ENCODE measurements at regions not wholly inside any gene's neighbourhood (a gene's known extent, or its start where the extent isn't known, plus 50 kb on each side); places are given as distances from the start of the nearest gene placed in this dataset.

- Histone ChIP-seq H3K9me3 (no peaks in the 10 kb centered on the region), H3K27me3 (no peaks in the 10 kb centered on the region), H3K27ac (no peak overlapping the region), H3K4me1 (ENCODE audit: insufficient read depth) (no peaks in the 10 kb centered on the region), H3K36me3 (no peaks in the 10 kb centered on the region), H3K4me3 (no peak overlapping the region)
- TF ChIP-seq POLR2A (IDR thresholded peaks at IDR 0.05) (no peak), CTCF (IDR thresholded peaks at IDR 0.05) (no peak)
- no peak for DNase-seq
- WGBS, 3 donors, result 7 to 10% (median 9%) methylated on average over 2 of the region's 2 CpGs
- intact Hi-C loops (cut with DNase I), result no loop called here
Observed at GRCh38 chrX:34288782-34289181, 156.7 kb upstream of the FAM47A start.

GRCh38 chrX:34279866-34280560 is 147.9 kb upstream of the FAM47A start:
- H3K4me1 ChIP-seq (ENCODE audit: insufficient read depth), result no peaks in the 10 kb centered on the region
- H3K9me3 ChIP-seq, result no peaks in the 10 kb centered on the region
- TF ChIP-seq CTCF (IDR thresholded peaks at IDR 0.05) (no peak), POLR2A (IDR thresholded peaks at IDR 0.05) (no peak)
- H3K27me3 ChIP-seq, result no peaks in the 10 kb centered on the region
- no peak for DNase-seq
- 64 to 77% (median 67%) methylated on average over 5 of the region's 5 CpGs for WGBS, 3 donors
- intact Hi-C loops (cut with DNase I), result no loop called here
- no peak overlapping the region for H3K27ac ChIP-seq
- no peak overlapping the region for H3K4me3 ChIP-seq
- no peaks in the 10 kb centered on the region for H3K36me3 ChIP-seq

GRCh38 chrX:34275699-34276098 is 143.6 kb upstream of the FAM47A start:
- Histone ChIP-seq H3K27me3 (no peaks in the 10 kb centered on the region), H3K36me3 (no peaks in the 10 kb centered on the region), H3K27ac (no peak overlapping the region), H3K4me3 (no peak overlapping the region), H3K4me1 (ENCODE audit: insufficient read depth) (no peaks in the 10 kb centered on the region), H3K9me3 (no peaks in the 10 kb centered on the region)
- intact Hi-C loops (cut with DNase I), result no loop called here
- no peak for DNase-seq
- 0 to 23% (median 14%) methylated on average over 1 of the region's 1 CpG for WGBS, 3 donors
- TF ChIP-seq POLR2A (IDR thresholded peaks at IDR 0.05) (no peak), EP300 (IDR thresholded peaks at IDR 0.05) (no peak), CTCF (IDR thresholded peaks at IDR 0.05) (no peak)

- 76 to 81% (median 77%) methylated on average over 2 of the region's 2 CpGs for WGBS, 3 donors
- no peaks in the 10 kb centered on the region for H3K36me3 ChIP-seq
- H3K4me1 ChIP-seq (ENCODE audit: insufficient read depth), result no peaks in the 10 kb centered on the region
- TF ChIP-seq POLR2A (IDR thresholded peaks at IDR 0.05) (no peak), CTCF (IDR thresholded peaks at IDR 0.05) (no peak), EP300 (IDR thresholded peaks at IDR 0.05) (no peak)
- no peak for DNase-seq
- no peaks in the 10 kb centered on the region for H3K27me3 ChIP-seq
- H3K9me3 ChIP-seq, result no peaks in the 10 kb centered on the region
- H3K4me3 ChIP-seq, result no peak overlapping the region
- H3K27ac ChIP-seq, result no peak overlapping the region
- intact Hi-C loops (cut with DNase I), result no loop called here
Observed at GRCh38 chrX:34270434-34270833, 138.3 kb upstream of the FAM47A start.

Measured in ovary (tissue), 7 donors.